ENCODE measurements at regions not wholly inside any gene's neighbourhood (a gene's known extent, or its start where the extent isn't known, plus 50 kb on each side); places are given as distances from the start of the nearest gene placed in this dataset.
"Not testable (repeated sequence)": the region's sequence is repeated elsewhere in the genome, so short reads cannot be mapped to it uniquely, and the experiment has no call there.

- peak; percentile 72 for TF ChIP-seq CTCF (conservative IDR thresholded peaks at IDR 0.05)
- no peak overlapping the region for H3K27ac ChIP-seq
Observed at GRCh38 chr7:108660465-108660864, 90.8 kb downstream of the DNAJB9 start.

- no peak overlapping the region for H3K27ac ChIP-seq
- TF ChIP-seq CTCF (conservative IDR thresholded peaks at IDR 0.05) = no peak
Observed at GRCh38 chr7:108662783-108663362, 93.2 kb downstream of the DNAJB9 start.

GRCh38 chr7:108663701-108664100 lies 94.0 kb downstream of the DNAJB9 start:
- no peak for TF ChIP-seq CTCF (conservative IDR thresholded peaks at IDR 0.05)

GRCh38 chr7:108667216-108667615 lies 97.5 kb downstream of the DNAJB9 start:
- no peak for TF ChIP-seq CTCF (conservative IDR thresholded peaks at IDR 0.05)
- no peak overlapping the region for H3K27ac ChIP-seq

More at GRCh38 chr7:108663701-108664100, 94.0 kb downstream of the DNAJB9 start:
- no peak overlapping the region for H3K27ac ChIP-seq

- TF ChIP-seq CTCF (conservative IDR thresholded peaks at IDR 0.05) = no peak
- H3K27ac ChIP-seq = no peak overlapping the region
Observed at GRCh38 chr7:108669958-108670357, 100.3 kb downstream of the DNAJB9 start.

- H3K27ac ChIP-seq = not testable (repeated sequence)
Observed at GRCh38 chr7:108673699-108674098, 104.0 kb downstream of the DNAJB9 start.

GRCh38 chr7:108684629-108685028 lies 115.0 kb downstream of the DNAJB9 start:
- no peak for TF ChIP-seq CTCF (conservative IDR thresholded peaks at IDR 0.05)
- H3K27ac ChIP-seq = no peak overlapping the region

- TF ChIP-seq CTCF (conservative IDR thresholded peaks at IDR 0.05) = no peak
- H3K27ac ChIP-seq = no peak overlapping the region
Observed at GRCh38 chr7:108686494-108686893, 116.8 kb downstream of the DNAJB9 start.

Data from VCaP (cell line).